BLaER1 treated with 17β-estradiol and CSF1 and Interleukin-3, amounts not matched to agents 10 nM and 100 nM (cell line): ENCODE measurements at regions not wholly inside any gene's neighbourhood (a gene's known extent, or its start where the extent isn't known, plus 50 kb on each side); places are given as distances from the start of the nearest gene placed in this dataset.

Experiments
- H3K27ac ChIP-seq, 11 experiments: shearing (Covaris generic); formaldehyde crosslinking; 2 replicates each; pipeline ENCODE4 v1.8.1; 2022
- H3K27me3 ChIP-seq, 11 experiments: shearing (Covaris generic); formaldehyde crosslinking; 2 replicates each; pipeline ENCODE4 v1.8.1; 2022
- H3K36me3 ChIP-seq, 11 experiments: shearing (Covaris generic); formaldehyde crosslinking; 2 replicates each; pipeline ENCODE4 v1.8.1; 2022
- H3K4me1 ChIP-seq, 10 experiments: shearing (Covaris generic); formaldehyde crosslinking; 2 replicates each; pipeline ENCODE4 v1.8.1; 2022
- H3K4me2 ChIP-seq, 11 experiments: shearing (Covaris generic); formaldehyde crosslinking; 2 replicates each; pipeline ENCODE4 v1.8.1; 2022
- H3K4me3 ChIP-seq, 10 experiments: shearing (Covaris generic); formaldehyde crosslinking; 2 replicates each; pipeline ENCODE4 v1.8.1; 2022
- H3K9ac ChIP-seq, 11 experiments: shearing (Covaris generic); formaldehyde crosslinking; 2 replicates each; pipeline ENCODE4 v1.8.1; 2022
- H3K9me3 ChIP-seq, 11 experiments: shearing (Covaris generic); formaldehyde crosslinking; replicated peaks in 1 of 11; 2 replicates each; pipeline ENCODE4 v1.8.1; 2022
- H4K20me1 ChIP-seq, 11 experiments: shearing (Covaris generic); formaldehyde crosslinking; 2 replicates each; pipeline ENCODE4 v1.8.1; 2022
- Cebpa-rat ChIP-seq, 11 experiments: shearing (Covaris generic); IDR thresholded peaks; 2 replicates each; pipeline ENCODE4 v1.8.1; 2022

GRCh38 chr1:53388963-53389362, 61.1 kb upstream of the LRP8 start:
- Histone ChIP-seq H3K9ac (no peak overlapping the region), H3K4me2 (peak overlapping the region in 4 of 11 experiments; percentile 24 to 81 (median 68); a peak in 4 of 22 replicates)
- no peak for TF ChIP-seq Cebpa-rat (IDR thresholded peaks at IDR 0.05)

GRCh38 chr1:53390261-53390660, 62.4 kb upstream of the LRP8 start:
- H3K4me2 ChIP-seq = peak overlapping the region; percentile 61 to 85 (median 75)
- H3K36me3 ChIP-seq = no peaks in the 10 kb centered on the region
- H3K9ac ChIP-seq = peak overlapping the region in 8 of 11 experiments; percentile 19 to 60 (median 48); a peak in 13 of 22 replicates
- H3K27me3 ChIP-seq = no peaks in the 10 kb centered on the region
- no peak overlapping the region for H3K4me3 ChIP-seq
- peaks cover 7 to 21% (median 11%) of the 10 kb centered on the region in 11 experiments; a peak in 15 of 22 replicates for H3K9me3 ChIP-seq
- peaks cover 20 to 46% (median 38%) of the 10 kb centered on the region in 10 experiments for H3K4me1 ChIP-seq
- no peak for TF ChIP-seq Cebpa-rat (IDR thresholded peaks at IDR 0.05)
- peak overlapping the region; percentile 2 to 73 (median 39); a peak in 18 of 22 replicates for H3K27ac ChIP-seq
- H4K20me1 ChIP-seq = no peaks in the 10 kb centered on the region

More at GRCh38 chr1:53388963-53389362, 61.1 kb upstream of the LRP8 start:
- H3K27me3 ChIP-seq = no peaks in the 10 kb centered on the region
- no peaks in the 10 kb centered on the region for H4K20me1 ChIP-seq
- no peaks in the 10 kb centered on the region for H3K36me3 ChIP-seq
- peaks cover 7 to 21% (median 11%) of the 10 kb centered on the region in 11 experiments; a peak in 15 of 22 replicates for H3K9me3 ChIP-seq
- no peak overlapping the region for H3K27ac ChIP-seq
- peaks cover 20 to 59% (median 44%) of the 10 kb centered on the region in 10 experiments for H3K4me1 ChIP-seq
- no peak overlapping the region for H3K4me3 ChIP-seq

- H3K36me3 ChIP-seq = no peaks in the 10 kb centered on the region
- peak overlapping the region; percentile 2 to 73 (median 39); a peak in 17 of 22 replicates for H3K27ac ChIP-seq
- no peak for TF ChIP-seq Cebpa-rat (IDR thresholded peaks at IDR 0.05)
- H3K27me3 ChIP-seq = no peaks in the 10 kb centered on the region
- H3K9ac ChIP-seq = peak overlapping the region in 9 of 11 experiments; percentile 19 to 60 (median 44); a peak in 13 of 22 replicates
- peaks cover 7 to 21% (median 11%) of the 10 kb centered on the region in 11 experiments; a peak in 15 of 22 replicates for H3K9me3 ChIP-seq
- no peak overlapping the region for H3K4me3 ChIP-seq
- H3K4me2 ChIP-seq = peak overlapping the region; percentile 61 to 85 (median 75)
- H4K20me1 ChIP-seq = no peaks in the 10 kb centered on the region
- peaks cover 20 to 42% (median 33%) of the 10 kb centered on the region in 10 experiments for H3K4me1 ChIP-seq
These were observed 62.9 kb upstream of the LRP8 start for GRCh38 chr1:53390736-53391135.

GRCh38 chr1:53391296-53391695, 63.4 kb upstream of the LRP8 start:
- Histone ChIP-seq H4K20me1 (no peaks in the 10 kb centered on the region; a peak in 1 of 22 replicates), H3K36me3 (no peaks in the 10 kb centered on the region), H3K4me1 (peaks cover 20 to 36% (median 28%) of the 10 kb centered on the region in 10 experiments), H3K27me3 (no peaks in the 10 kb centered on the region), H3K27ac (peak overlapping the region in 6 of 11 experiments; percentile 32 to 73 (median 66); a peak in 9 of 22 replicates), H3K4me3 (no peak overlapping the region), H3K9ac (peak overlapping the region in 3 of 11 experiments; percentile 43 to 56 (median 52); a peak in 2 of 22 replicates), H3K4me2 (peak overlapping the region; percentile 61 to 85 (median 75); a peak in 17 of 22 replicates), H3K9me3 (peaks cover 7 to 21% (median 11%) of the 10 kb centered on the region in 11 experiments; a peak in 15 of 22 replicates)
- no peak for TF ChIP-seq Cebpa-rat (IDR thresholded peaks at IDR 0.05)

GRCh38 chr1:53391982-53392381, 64.1 kb upstream of the LRP8 start:
- Histone ChIP-seq H3K4me2 (no peak overlapping the region), H4K20me1 (no peaks in the 10 kb centered on the region; a peak in 1 of 22 replicates), H3K9ac (peak overlapping the region in 3 of 11 experiments; percentile 12 to 26 (median 15); a peak in 3 of 22 replicates), H3K27me3 (no peaks in the 10 kb centered on the region), H3K9me3 (peaks cover 3 to 15% (median 5%) of the 10 kb centered on the region in 11 experiments; a peak in 13 of 22 replicates), H3K27ac (no peak overlapping the region), H3K36me3 (no peaks in the 10 kb centered on the region), H3K4me3 (no peak overlapping the region), H3K4me1 (peaks cover 20 to 33% (median 27%) of the 10 kb centered on the region in 10 experiments)
- TF ChIP-seq Cebpa-rat (IDR thresholded peaks at IDR 0.05) = no peak

GRCh38 chr1:53392460-53392859, 64.6 kb upstream of the LRP8 start:
- H3K27ac ChIP-seq = 0 out of 22 replicates have a peak overlapping the region, but pooled peaks of 1 of the 11 experiments have one; percentile 10
- H3K4me1 ChIP-seq = peaks cover 20 to 33% (median 27%) of the 10 kb centered on the region in 10 experiments
- H4K20me1 ChIP-seq = no peaks in the 10 kb centered on the region; a peak in 1 of 22 replicates
- peaks cover 0 to 10% (median 0%) of the 10 kb centered on the region in 11 experiments; a peak in 5 of 22 replicates for H3K9me3 ChIP-seq
- H3K4me2 ChIP-seq = no peak overlapping the region
- no peaks in the 10 kb centered on the region for H3K36me3 ChIP-seq
- no peak overlapping the region for H3K4me3 ChIP-seq
- TF ChIP-seq Cebpa-rat (IDR thresholded peaks at IDR 0.05) = no peak
- peak overlapping the region in 3 of 11 experiments; percentile 12 to 26 (median 15); a peak in 4 of 22 replicates for H3K9ac ChIP-seq
- no peaks in the 10 kb centered on the region for H3K27me3 ChIP-seq

GRCh38 chr1:53393325-53393792, 65.5 kb upstream of the LRP8 start:
- TF ChIP-seq Cebpa-rat (IDR thresholded peaks at IDR 0.05) = no peak
- Histone ChIP-seq H3K4me1 (peaks cover 20 to 33% (median 27%) of the 10 kb centered on the region in 10 experiments), H4K20me1 (no peaks in the 10 kb centered on the region; a peak in 1 of 22 replicates), H3K36me3 (no peaks in the 10 kb centered on the region), H3K27me3 (no peaks in the 10 kb centered on the region), H3K27ac (no peak overlapping the region), H3K9ac (no peak overlapping the region), H3K4me3 (no peak overlapping the region), H3K4me2 (no peak overlapping the region), H3K9me3 (0 out of 22 replicates have a peak, but pooled peaks cover 0 to 1% (median 0%) of the 10 kb centered on the region in 11 experiments)

- no peaks in the 10 kb centered on the region for H3K36me3 ChIP-seq
- no peak overlapping the region for H3K4me3 ChIP-seq
- no peaks in the 10 kb centered on the region; a peak in 1 of 22 replicates for H4K20me1 ChIP-seq
- H3K27ac ChIP-seq = no peak overlapping the region
- H3K27me3 ChIP-seq = no peaks in the 10 kb centered on the region
- H3K9me3 ChIP-seq = no peaks in the 10 kb centered on the region
- peaks cover 20 to 29% (median 23%) of the 10 kb centered on the region in 10 experiments for H3K4me1 ChIP-seq
- no peak overlapping the region for H3K4me2 ChIP-seq
- TF ChIP-seq Cebpa-rat (IDR thresholded peaks at IDR 0.05) = no peak
- no peak overlapping the region for H3K9ac ChIP-seq
These were observed 64.9 kb upstream of the DMRTB1 start for GRCh38 chr1:53394306-53394705.

- H3K9me3 ChIP-seq = no peaks in the 10 kb centered on the region
- no peak for TF ChIP-seq Cebpa-rat (IDR thresholded peaks at IDR 0.05)
- H3K9ac ChIP-seq = no peak overlapping the region
These were observed 63.5 kb upstream of the DMRTB1 start for GRCh38 chr1:53395671-53396215.

More at GRCh38 chr1:53395671-53396215, 63.5 kb upstream of the DMRTB1 start:
- H4K20me1 ChIP-seq = no peaks in the 10 kb centered on the region; a peak in 1 of 22 replicates
- no peak overlapping the region for H3K4me3 ChIP-seq
- H3K4me1 ChIP-seq = peaks cover 6 to 15% (median 8%) of the 10 kb centered on the region in 10 experiments
- no peaks in the 10 kb centered on the region for H3K27me3 ChIP-seq
- H3K4me2 ChIP-seq = no peak overlapping the region
- H3K36me3 ChIP-seq = no peaks in the 10 kb centered on the region
- no peak overlapping the region for H3K27ac ChIP-seq
